K562 (cell line): ENCODE measurements at regions not wholly inside any gene's neighbourhood (a gene's known extent, or its start where the extent isn't known, plus 50 kb on each side); places are given as distances from the start of the nearest gene placed in this dataset.

Experiments
- ATAC-seq: fragments of 200-7000 bp; cut with Tn5 transposase; 3 replicates; pipeline ENCODE4 v1.9.1; 2020; ENCODE audit warnings: moderate library complexity
- BruUV-seq: library from RNA; stranded (reverse); fragments of 400-500 nt; replicated peaks from 2 replicates; lab custom pipeline; 2021; lab: Mats Ljungman, UMichigan
- CTCF ChIA-PET: fragments of 300-600 bp; formaldehyde crosslinking; extraction: SDS; loops from one replicate; lab custom pipeline; 2021; ENCODE audit warnings: low intra/inter-chr PET ratio; lab: Yijun Ruan, JAX
- POLR2A ChIA-PET: fragments of 300-600, 350-650 bp; sonication (Branson Sonifier 250); formaldehyde crosslinking; extraction: SDS; loops from one replicate; lab custom pipeline; 2021; ENCODE audit warnings: antibody characterized with exemption, inconsistent platforms; lab: Yijun Ruan, JAX
- DNase-seq, 4 experiments: peaks; one replicate each; pipeline versions ENCODE4 v3.0.0 to v3.0.0-alpha.2; 2011 to 2018; ENCODE audit warnings: low spot score in 3 of 4, mixed read lengths in 3 of 4; ENCODE audit errors: extremely low read depth in 1 of 4
- FAIRE-seq: peaks from 2 replicates; lab custom pipeline; 2011; peaks lifted over from hg19 to GRCh38; lab: Jason Lieb, UNC
- H2AFZ ChIP-seq: 2 replicates; pipeline ENCODE4 v1.6.0; 2011; ENCODE audit warnings: low read depth, low read length, control low read depth, inconsistent platforms
- H3K27ac ChIP-seq: fragments of 200-600 bp; 3 replicates; pipeline ENCODE4 v1.8.0; 2011; ENCODE audit warnings: low read depth, mild to moderate bottlenecking, control low read depth, inconsistent platforms, low read length, moderate library complexity, mixed read lengths; ENCODE audit errors: extremely low read depth
- H3K27me3 ChIP-seq, 2 experiments: fragments of 300-600 bp in 1 of 2; 2 replicates in 1 of 2; 3 replicates in 1 of 2; pipeline versions ENCODE4 v1.6.0 to v1.8.0; 2011; ENCODE audit warnings: inconsistent platforms in 2 of 2, low read length in 2 of 2, mild to moderate bottlenecking in 1 of 2, mixed read lengths in 1 of 2, moderate library complexity in 1 of 2; ENCODE audit not compliant: control insufficient read depth in 2 of 2, insufficient read depth in 2 of 2
- H3K36me3 ChIP-seq: fragments of 300-600 bp; 3 replicates; pipeline ENCODE4 v1.8.0; 2011; ENCODE audit warnings: mild to moderate bottlenecking, low read length, inconsistent platforms; ENCODE audit not compliant: control insufficient read depth, insufficient read depth
- H3K4me1 ChIP-seq, 2 experiments: fragments of 200-600 bp in 1 of 2; replicated peaks in 1 of 2; 2 replicates in 1 of 2; 3 replicates in 1 of 2; pipeline versions ENCODE4 v1.5.1 to v1.8.0; 2011; ENCODE audit warnings: inconsistent platforms in 2 of 2, low read length in 2 of 2, mild to moderate bottlenecking in 1 of 2, mixed read lengths in 1 of 2, moderate library complexity in 1 of 2; ENCODE audit not compliant: control insufficient read depth in 2 of 2, insufficient read depth in 2 of 2
- H3K4me2 ChIP-seq: 2 replicates; pipeline ENCODE4 v1.6.1; 2011; ENCODE audit warnings: low read length, control low read depth, inconsistent platforms, mixed read lengths; ENCODE audit not compliant: insufficient read depth
- H3K4me3 ChIP-seq: fragments of 200-600 bp; sonication (generic), shearing (Covaris generic); 2 replicates; pipeline ENCODE4 v1.5.1; 2016; ENCODE audit warnings: control low read depth, inconsistent platforms
- H3K79me2 ChIP-seq: fragments of 200-600 bp; 3 replicates; pipeline ENCODE4 v1.8.0; 2011; ENCODE audit warnings: low read length, inconsistent platforms; ENCODE audit not compliant: control insufficient read depth, insufficient read depth
- H3K9ac ChIP-seq, 2 experiments: 2 replicates each; pipeline versions ENCODE4 v1.6.0 to v1.6.1; 2011; ENCODE audit warnings: low read depth in 2 of 2, low read length in 2 of 2, control low read depth in 1 of 2, inconsistent platforms in 1 of 2, mild to moderate bottlenecking in 1 of 2, mixed read lengths in 1 of 2; ENCODE audit not compliant: insufficient read depth in 1 of 2
- H3K9me1 ChIP-seq: one replicate; pipeline ENCODE4 v1.6.0; 2011; ENCODE audit warnings: inconsistent platforms, mild to moderate bottlenecking, low read length, moderate library complexity; ENCODE audit not compliant: control insufficient read depth, insufficient read depth
- H3K9me3 ChIP-seq: replicated peaks from 2 replicates; pipeline ENCODE4 v1.5.1; 2011; ENCODE audit warnings: low read depth, low read length, inconsistent platforms; ENCODE audit not compliant: control insufficient read depth, insufficient read depth
- H4K20me1 ChIP-seq: replicated peaks from 2 replicates; pipeline ENCODE4 v1.6.1; 2011; ENCODE audit warnings: low read length, inconsistent platforms, mixed read lengths; ENCODE audit not compliant: control insufficient read depth, insufficient read depth
- ARID2 ChIP-seq: fragments of 450-650 bp; IDR thresholded peaks from 2 replicates; pipeline ENCODE4 v1.6.1; 2017; ENCODE audit warnings: antibody characterized with exemption, mild to moderate bottlenecking
- CREM ChIP-seq: IDR thresholded peaks from 2 replicates; pipeline ENCODE4 v1.6.1; 2014; ENCODE audit warnings: antibody characterized with exemption, low read depth
- DPF2 ChIP-seq: fragments of 450-650 bp; IDR thresholded peaks from 2 replicates; pipeline ENCODE4 v1.6.1; 2016
- IFI16 ChIP-seq: fragments of 250-450 bp; sonication (Bioruptor Pico); IDR thresholded peaks from 2 replicates; pipeline ENCODE4 v2.1.2; 2022; ENCODE audit warnings: mild to moderate bottlenecking, inconsistent platforms
- L3MBTL2 ChIP-seq: fragments of 450-650 bp; IDR thresholded peaks from 2 replicates; pipeline ENCODE4 v1.6.1; 2016; ENCODE audit warnings: mild to moderate bottlenecking, moderate library complexity
- MED1 ChIP-seq: sonication (generic); formaldehyde crosslinking; IDR thresholded peaks from 2 replicates; pipeline ENCODE4 v1.8.1; 2023; ENCODE audit warnings: missing genetic modification reagents, borderline replicate concordance
- MEF2A ChIP-seq: IDR thresholded peaks from 2 replicates; pipeline ENCODE4 v1.6.1; 2011; ENCODE audit warnings: low read depth, mild to moderate bottlenecking, low read length, moderate library complexity; ENCODE audit not compliant: control insufficient read depth
- SP1 ChIP-seq: sonication (generic); formaldehyde crosslinking; IDR thresholded peaks from 2 replicates; pipeline ENCODE4 v1.8.1; 2022; ENCODE audit warnings: mild to moderate bottlenecking, missing genetic modification reagents
- ZKSCAN1 ChIP-seq: fragments of 150-350 bp; IDR thresholded peaks from 2 replicates; pipeline ENCODE4 v1.6.1; 2016; ENCODE audit warnings: low read depth, low read length
- ZNF184 ChIP-seq: sonication (generic); formaldehyde crosslinking; IDR thresholded peaks from 2 replicates; pipeline ENCODE4 v1.5.0; 2020; ENCODE audit warnings: missing genetic modification reagents
- WGBS: fragments of 100-300 bp; shearing (Covaris generic); methylation state at CpG from one replicate; pipeline ENCODE4 v1.1.6; 2016; ENCODE audit warnings: low coverage, mixed read lengths; ENCODE audit not compliant: insufficient coverage; ENCODE audit errors: missing lambda C conversion rate; 5-methylcytosine and 5-hydroxymethylcytosine counted together
- in situ Hi-C: fragments of 300-500 bp; cut with MboI; formaldehyde crosslinking; loops from 4 replicates; pipeline ENCODE4 v1.15.0; 2018; ENCODE audit warnings: inconsistent platforms, mixed read lengths
- intact Hi-C: fragments of 100-400 bp; cut with micrococcal nuclease; formaldehyde crosslinking; loops from 2 replicates; pipeline ENCODE4 v1.14.2; 2022
- TF ChIP-seq, protein P1 (sequence below), 2 experiments: fragments of 450-650 bp; IDR thresholded peaks; 2 replicates each; pipeline ENCODE4 v1.6.1; 2018; ENCODE audit warnings: mild to moderate bottlenecking in 2 of 2, low read depth in 1 of 2; ENCODE audit not compliant: partially characterized antibody in 2 of 2
- TF ChIP-seq, protein P2 (sequence below): fragments of 450-650 bp; IDR thresholded peaks from 2 replicates; pipeline ENCODE4 v1.6.1; 2014; ENCODE audit warnings: low read depth, mild to moderate bottlenecking, moderate library complexity, borderline replicate concordance

DNA sequence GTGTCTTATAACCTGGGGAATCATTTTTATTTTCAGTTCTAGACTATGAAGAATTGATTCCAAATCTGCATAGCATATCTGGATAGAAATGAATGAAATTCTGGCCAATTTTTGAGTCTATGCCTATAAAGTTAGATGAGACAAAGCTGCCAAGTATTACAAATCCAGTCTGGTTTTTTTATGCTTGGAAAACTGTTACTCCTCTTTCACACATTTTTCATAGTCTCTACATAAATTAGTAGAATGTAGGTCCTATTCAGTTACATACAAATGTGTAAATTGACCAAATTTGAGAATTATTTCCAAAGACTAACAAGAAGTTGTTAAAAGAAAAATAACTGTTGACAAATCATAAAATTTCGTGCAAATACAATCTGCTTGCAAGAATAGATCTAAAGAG is 1505.2 kb downstream of the AMY1C start:
- in situ Hi-C loops, result no loop called here
- Histone ChIP-seq H3K36me3 (no peaks in the 10 kb centered on the region), H3K9me1 (no peaks in the 10 kb centered on the region), H4K20me1 (no peaks in the 10 kb centered on the region), H3K9ac (no peak overlapping the region), H3K4me2 (no peak overlapping the region), H3K27ac (no peak overlapping the region), H2AFZ (no peak overlapping the region), H3K9me3 (no peaks in the 10 kb centered on the region), H3K4me1 (no peaks in the 10 kb centered on the region), H3K27me3 (no peaks in the 10 kb centered on the region), H3K4me3 (no peak overlapping the region), H3K79me2 (no peaks in the 10 kb centered on the region)
- CTCF ChIA-PET, result no interaction called here
- no peak for FAIRE-seq
- POLR2A ChIA-PET, result no interaction called here
- no peak for DNase-seq
- no peak for TF ChIP-seq DPF2
- no peak for TF ChIP-seq ZNF184 (CRISPR knock-in tag)
- TF ChIP-seq, protein P1, sequence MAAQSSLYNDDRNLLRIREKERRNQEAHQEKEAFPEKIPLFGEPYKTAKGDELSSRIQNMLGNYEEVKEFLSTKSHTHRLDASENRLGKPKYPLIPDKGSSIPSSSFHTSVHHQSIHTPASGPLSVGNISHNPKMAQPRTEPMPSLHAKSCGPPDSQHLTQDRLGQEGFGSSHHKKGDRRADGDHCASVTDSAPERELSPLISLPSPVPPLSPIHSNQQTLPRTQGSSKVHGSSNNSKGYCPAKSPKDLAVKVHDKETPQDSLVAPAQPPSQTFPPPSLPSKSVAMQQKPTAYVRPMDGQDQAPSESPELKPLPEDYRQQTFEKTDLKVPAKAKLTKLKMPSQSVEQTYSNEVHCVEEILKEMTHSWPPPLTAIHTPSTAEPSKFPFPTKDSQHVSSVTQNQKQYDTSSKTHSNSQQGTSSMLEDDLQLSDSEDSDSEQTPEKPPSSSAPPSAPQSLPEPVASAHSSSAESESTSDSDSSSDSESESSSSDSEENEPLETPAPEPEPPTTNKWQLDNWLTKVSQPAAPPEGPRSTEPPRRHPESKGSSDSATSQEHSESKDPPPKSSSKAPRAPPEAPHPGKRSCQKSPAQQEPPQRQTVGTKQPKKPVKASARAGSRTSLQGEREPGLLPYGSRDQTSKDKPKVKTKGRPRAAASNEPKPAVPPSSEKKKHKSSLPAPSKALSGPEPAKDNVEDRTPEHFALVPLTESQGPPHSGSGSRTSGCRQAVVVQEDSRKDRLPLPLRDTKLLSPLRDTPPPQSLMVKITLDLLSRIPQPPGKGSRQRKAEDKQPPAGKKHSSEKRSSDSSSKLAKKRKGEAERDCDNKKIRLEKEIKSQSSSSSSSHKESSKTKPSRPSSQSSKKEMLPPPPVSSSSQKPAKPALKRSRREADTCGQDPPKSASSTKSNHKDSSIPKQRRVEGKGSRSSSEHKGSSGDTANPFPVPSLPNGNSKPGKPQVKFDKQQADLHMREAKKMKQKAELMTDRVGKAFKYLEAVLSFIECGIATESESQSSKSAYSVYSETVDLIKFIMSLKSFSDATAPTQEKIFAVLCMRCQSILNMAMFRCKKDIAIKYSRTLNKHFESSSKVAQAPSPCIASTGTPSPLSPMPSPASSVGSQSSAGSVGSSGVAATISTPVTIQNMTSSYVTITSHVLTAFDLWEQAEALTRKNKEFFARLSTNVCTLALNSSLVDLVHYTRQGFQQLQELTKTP (IDR thresholded peaks at IDR 0.05; ENCODE audit: low read depth in 1 of 2, partially characterized antibody in 2 of 2), result no peak
- TF ChIP-seq, protein P2, sequence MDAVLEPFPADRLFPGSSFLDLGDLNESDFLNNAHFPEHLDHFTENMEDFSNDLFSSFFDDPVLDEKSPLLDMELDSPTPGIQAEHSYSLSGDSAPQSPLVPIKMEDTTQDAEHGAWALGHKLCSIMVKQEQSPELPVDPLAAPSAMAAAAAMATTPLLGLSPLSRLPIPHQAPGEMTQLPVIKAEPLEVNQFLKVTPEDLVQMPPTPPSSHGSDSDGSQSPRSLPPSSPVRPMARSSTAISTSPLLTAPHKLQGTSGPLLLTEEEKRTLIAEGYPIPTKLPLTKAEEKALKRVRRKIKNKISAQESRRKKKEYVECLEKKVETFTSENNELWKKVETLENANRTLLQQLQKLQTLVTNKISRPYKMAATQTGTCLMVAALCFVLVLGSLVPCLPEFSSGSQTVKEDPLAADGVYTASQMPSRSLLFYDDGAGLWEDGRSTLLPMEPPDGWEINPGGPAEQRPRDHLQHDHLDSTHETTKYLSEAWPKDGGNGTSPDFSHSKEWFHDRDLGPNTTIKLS, result no peak
- TF ChIP-seq MED1 (CRISPR knock-in tag), result no peak
- TF ChIP-seq ZKSCAN1, result no peak
- TF ChIP-seq IFI16 (CRISPR knock-in tag), result no peak
- TF ChIP-seq L3MBTL2, result no peak
- TF ChIP-seq MEF2A, result no peak
- TF ChIP-seq CREM, result no peak
- no peak for TF ChIP-seq ARID2
- no peak for TF ChIP-seq SP1
- BruUV-seq, result no TSS peak
- no peak for ATAC-seq
- intact Hi-C loops, result no loop called here
- 0% methylated on average over 1 of the region's 1 CpG for WGBS
